ENCODE measurements at regions not wholly inside any gene's neighbourhood (a gene's known extent, or its start where the extent isn't known, plus 50 kb on each side); places are given as distances from the start of the nearest gene placed in this dataset.

- peaks cover 30% of the 10 kb centered on the region for H3K79me2 ChIP-seq (ENCODE audit: insufficient read depth, low read length)
- H4K20me1 ChIP-seq (ENCODE audit: insufficient read depth, low read length, poor library complexity, severe bottlenecking) = no peaks in the 10 kb centered on the region
- H3K4me2 ChIP-seq (ENCODE audit: low read depth, low read length, poor library complexity, severe bottlenecking) = peak overlapping the region; percentile 90
- no peaks in the 10 kb centered on the region for H3K9me2 ChIP-seq (replicated peaks; ENCODE audit: low read depth, low read length)
- H3K36me3 ChIP-seq (ENCODE audit: insufficient read depth, low read length) = no peaks in the 10 kb centered on the region
- peak overlapping the region; percentile 81 for H3K4me3 ChIP-seq (ENCODE audit: low read length, poor library complexity, severe bottlenecking)
- peak overlapping the region; percentile 82 for H2AFZ ChIP-seq (ENCODE audit: low read length)
- peaks cover 27% of the 10 kb centered on the region for H3K4me1 ChIP-seq (ENCODE audit: insufficient read depth, low read length, poor library complexity, severe bottlenecking)
- peak overlapping the region; percentile 89 for H3K9ac ChIP-seq (ENCODE audit: low read depth, low read length, poor library complexity, severe bottlenecking)
- no peaks in the 10 kb centered on the region for H3K9me3 ChIP-seq (ENCODE audit: insufficient read depth, low read depth, low read length)
- no peaks in the 10 kb centered on the region for H3K27me3 ChIP-seq (ENCODE audit: insufficient read depth, low read length, poor library complexity, severe bottlenecking)
- TF ChIP-seq CTCF (conservative IDR thresholded peaks at IDR 0.05; ENCODE audit: low read length) (no peak), EZH2phosphoT487 (IDR thresholded peaks at IDR 0.05; ENCODE audit: borderline replicate concordance) (no peak)
- H3F3A ChIP-seq (ENCODE audit: low read depth) = no peaks in the 10 kb centered on the region
These were observed 91.5 kb upstream of the CHD2 start for GRCh38 chr15:92808598-92809063.

GRCh38 chr15:92809064-92809879 is 90.9 kb upstream of the CHD2 start:
- Histone ChIP-seq H3K9me3 (ENCODE audit: insufficient read depth, low read depth, low read length) (no peaks in the 10 kb centered on the region), H2AFZ (ENCODE audit: low read length) (peak overlapping the region; percentile 37), H3K9me2 (replicated peaks; ENCODE audit: low read depth, low read length) (no peaks in the 10 kb centered on the region), H3K4me1 (ENCODE audit: insufficient read depth, low read length, poor library complexity, severe bottlenecking) (peaks cover 31% of the 10 kb centered on the region), H3K4me3 (ENCODE audit: low read length, poor library complexity, severe bottlenecking) (peak overlapping the region; percentile 82), H3K36me3 (ENCODE audit: insufficient read depth, low read length) (no peaks in the 10 kb centered on the region), H3K4me2 (ENCODE audit: low read depth, low read length, poor library complexity, severe bottlenecking) (peak overlapping the region; percentile 91), H3K27me3 (ENCODE audit: insufficient read depth, low read length, poor library complexity, severe bottlenecking) (no peaks in the 10 kb centered on the region), H3K9ac (ENCODE audit: low read depth, low read length, poor library complexity, severe bottlenecking) (peak overlapping the region; percentile 99), H3K79me2 (ENCODE audit: insufficient read depth, low read length) (peaks cover 30% of the 10 kb centered on the region), H4K20me1 (ENCODE audit: insufficient read depth, low read length, poor library complexity, severe bottlenecking) (no peaks in the 10 kb centered on the region), H3F3A (ENCODE audit: low read depth) (no peaks in the 10 kb centered on the region)
- TF ChIP-seq CTCF (conservative IDR thresholded peaks at IDR 0.05; ENCODE audit: low read length) (peak; percentile 79), EZH2phosphoT487 (IDR thresholded peaks at IDR 0.05; ENCODE audit: borderline replicate concordance) (no peak)

GRCh38 chr15:92809880-92810361 is 90.2 kb upstream of the CHD2 start:
- H3K36me3 ChIP-seq (ENCODE audit: insufficient read depth, low read length) = no peaks in the 10 kb centered on the region
- H3K9me2 ChIP-seq (replicated peaks; ENCODE audit: low read depth, low read length) = no peaks in the 10 kb centered on the region
- H3K9ac ChIP-seq (ENCODE audit: low read depth, low read length, poor library complexity, severe bottlenecking) = peak overlapping the region; percentile 99
- H3K79me2 ChIP-seq (ENCODE audit: insufficient read depth, low read length) = peaks cover 30% of the 10 kb centered on the region
- peak overlapping the region; percentile 82 for H3K4me3 ChIP-seq (ENCODE audit: low read length, poor library complexity, severe bottlenecking)
- no peaks in the 10 kb centered on the region for H3K27me3 ChIP-seq (ENCODE audit: insufficient read depth, low read length, poor library complexity, severe bottlenecking)
- no peak for TF ChIP-seq CTCF (conservative IDR thresholded peaks at IDR 0.05; ENCODE audit: low read length)
- TF ChIP-seq EZH2phosphoT487 (IDR thresholded peaks at IDR 0.05; ENCODE audit: borderline replicate concordance) = no peak
- peaks cover 31% of the 10 kb centered on the region for H3K4me1 ChIP-seq (ENCODE audit: insufficient read depth, low read length, poor library complexity, severe bottlenecking)
- peak overlapping the region; percentile 37; the same call in 1 of the 2 replicates for H2AFZ ChIP-seq (ENCODE audit: low read length)
- no peaks in the 10 kb centered on the region for H3K9me3 ChIP-seq (ENCODE audit: insufficient read depth, low read depth, low read length)
- H3F3A ChIP-seq (ENCODE audit: low read depth) = no peaks in the 10 kb centered on the region
- no peaks in the 10 kb centered on the region for H4K20me1 ChIP-seq (ENCODE audit: insufficient read depth, low read length, poor library complexity, severe bottlenecking)
- peak overlapping the region; percentile 91 for H3K4me2 ChIP-seq (ENCODE audit: low read depth, low read length, poor library complexity, severe bottlenecking)

Measured in Loucy (cell line).